ENCODE measurements at regions not wholly inside any gene's neighbourhood (a gene's known extent, or its start where the extent isn't known, plus 50 kb on each side); places are given as distances from the start of the nearest gene placed in this dataset.

- TF ChIP-seq, protein P1, sequence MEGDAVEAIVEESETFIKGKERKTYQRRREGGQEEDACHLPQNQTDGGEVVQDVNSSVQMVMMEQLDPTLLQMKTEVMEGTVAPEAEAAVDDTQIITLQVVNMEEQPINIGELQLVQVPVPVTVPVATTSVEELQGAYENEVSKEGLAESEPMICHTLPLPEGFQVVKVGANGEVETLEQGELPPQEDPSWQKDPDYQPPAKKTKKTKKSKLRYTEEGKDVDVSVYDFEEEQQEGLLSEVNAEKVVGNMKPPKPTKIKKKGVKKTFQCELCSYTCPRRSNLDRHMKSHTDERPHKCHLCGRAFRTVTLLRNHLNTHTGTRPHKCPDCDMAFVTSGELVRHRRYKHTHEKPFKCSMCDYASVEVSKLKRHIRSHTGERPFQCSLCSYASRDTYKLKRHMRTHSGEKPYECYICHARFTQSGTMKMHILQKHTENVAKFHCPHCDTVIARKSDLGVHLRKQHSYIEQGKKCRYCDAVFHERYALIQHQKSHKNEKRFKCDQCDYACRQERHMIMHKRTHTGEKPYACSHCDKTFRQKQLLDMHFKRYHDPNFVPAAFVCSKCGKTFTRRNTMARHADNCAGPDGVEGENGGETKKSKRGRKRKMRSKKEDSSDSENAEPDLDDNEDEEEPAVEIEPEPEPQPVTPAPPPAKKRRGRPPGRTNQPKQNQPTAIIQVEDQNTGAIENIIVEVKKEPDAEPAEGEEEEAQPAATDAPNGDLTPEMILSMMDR (IDR thresholded peaks at IDR 0.05) = no peak
Observed at GRCh38 chr2:129366263-129366662, 613.2 kb upstream of the RAB6C start.

DNA sequence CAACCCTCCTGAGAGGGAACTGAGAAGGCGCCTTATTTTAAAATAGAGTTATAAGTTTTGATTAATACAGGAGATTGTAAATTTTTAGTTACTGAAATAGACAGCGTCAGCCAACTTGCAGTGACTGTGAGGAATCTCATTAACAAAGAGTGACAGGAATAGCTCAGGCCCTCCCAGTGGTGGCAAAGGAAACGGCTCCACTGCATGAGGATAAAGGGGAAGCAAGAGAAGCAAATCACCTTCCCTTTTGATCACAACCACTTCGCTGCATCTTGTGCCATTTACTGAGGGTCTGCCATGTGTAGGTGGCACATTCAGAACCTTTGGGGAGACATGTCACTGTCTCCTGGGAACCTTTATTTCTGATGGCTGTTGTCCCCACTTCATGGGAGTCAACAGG lies 612.4 kb upstream of the RAB6C start:
- TF ChIP-seq, protein P1 (IDR thresholded peaks at IDR 0.05) = no peak
- POLR2A ChIA-PET = no interaction called here
- Histone ChIP-seq H3K27me3 (ENCODE audit: control insufficient read depth in 1 of 2, insufficient read depth in 2 of 2, low read length in 2 of 2) (no peaks in the 10 kb centered on the region), H3K36me3 (ENCODE audit: insufficient read depth, low read length) (no peaks in the 10 kb centered on the region), H3K27ac (ENCODE audit: low read depth in 1 of 2, low read length in 2 of 2) (no peak overlapping the region), H3K4me3 (ENCODE audit: low read length) (no peak overlapping the region), H3K4me1 (ENCODE audit: insufficient read depth, low read length) (no peaks in the 10 kb centered on the region), H3K9me3 (ENCODE audit: control insufficient read depth in 1 of 2, insufficient read depth in 1 of 2, low read length in 2 of 2) (peaks cover 0 to 7% of the 10 kb centered on the region in 2 experiments)
- no peaks in the 10 kb centered on the region for H3K9me3 Mint-ChIP-seq
- CTCF ChIA-PET = no interaction called here
- H3K27ac Mint-ChIP-seq = no peak overlapping the region
- H3K4me1 Mint-ChIP-seq (ENCODE audit: low read depth) = no peaks in the 10 kb centered on the region
- no peak for ATAC-seq (ENCODE audit: poor library complexity)
- no peaks in the 10 kb centered on the region for H3K36me3 Mint-ChIP-seq (ENCODE audit: low read depth)
- no peaks in the 10 kb centered on the region for H3K27me3 Mint-ChIP-seq
- intact Hi-C loops (cut with DNase I, micrococcal nuclease) = no loop called here
- DNase-seq = no peak
- no peak overlapping the region for H3K4me3 Mint-ChIP-seq

More at GRCh38 chr2:129366263-129366662, 613.2 kb upstream of the RAB6C start:
- H3K36me3 Mint-ChIP-seq (ENCODE audit: low read depth) = no peaks in the 10 kb centered on the region
- ChIA-PET CTCF (no interaction called here), POLR2A (no interaction called here)
- no peaks in the 10 kb centered on the region for H3K4me1 Mint-ChIP-seq (ENCODE audit: low read depth)
- no peak for ATAC-seq (ENCODE audit: poor library complexity)
- DNase-seq = no peak
- no peaks in the 10 kb centered on the region for H3K36me3 ChIP-seq (ENCODE audit: insufficient read depth, low read length)
- intact Hi-C loops (cut with DNase I, micrococcal nuclease) = no loop called here
- no peaks in the 10 kb centered on the region for H3K27me3 ChIP-seq (ENCODE audit: control insufficient read depth in 1 of 2, insufficient read depth in 2 of 2, low read length in 2 of 2)
- no peak overlapping the region for H3K4me3 ChIP-seq (ENCODE audit: low read length)
- H3K4me1 ChIP-seq (ENCODE audit: insufficient read depth, low read length) = no peaks in the 10 kb centered on the region
- no peaks in the 10 kb centered on the region for H3K9me3 Mint-ChIP-seq
- H3K9me3 ChIP-seq (ENCODE audit: control insufficient read depth in 1 of 2, insufficient read depth in 1 of 2, low read length in 2 of 2) = peaks cover 0 to 13% of the 10 kb centered on the region in 2 experiments
- H3K27ac Mint-ChIP-seq = no peak overlapping the region
- H3K4me3 Mint-ChIP-seq = no peak overlapping the region
- no peaks in the 10 kb centered on the region for H3K27me3 Mint-ChIP-seq
- no peak overlapping the region for H3K27ac ChIP-seq (ENCODE audit: low read depth in 1 of 2, low read length in 2 of 2)

DNA sequence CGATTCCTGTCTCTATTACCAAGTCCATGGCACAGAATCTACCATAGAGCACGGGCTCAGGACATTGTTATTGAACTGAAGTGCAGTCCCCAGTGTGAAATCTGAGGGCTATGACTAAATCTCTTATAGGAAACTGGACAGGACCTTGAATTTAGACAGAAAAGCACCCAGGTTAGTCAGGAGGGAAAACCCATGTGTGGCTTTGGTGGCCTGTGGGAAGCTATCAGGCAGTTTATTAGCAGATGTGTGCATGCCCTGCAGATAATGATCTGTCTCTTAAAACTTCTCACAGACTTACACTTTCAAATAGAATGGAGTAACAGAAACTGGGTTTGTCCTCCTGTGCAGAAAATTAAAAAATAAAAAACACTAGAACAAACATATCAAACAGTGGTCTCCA lies 610.0 kb upstream of the RAB6C start:
- H3K27me3 Mint-ChIP-seq = no peaks in the 10 kb centered on the region
- TF ChIP-seq, protein P1 (IDR thresholded peaks at IDR 0.05) = no peak
- no peak overlapping the region for H3K27ac ChIP-seq (ENCODE audit: low read depth in 1 of 2, low read length in 2 of 2)
- H3K36me3 Mint-ChIP-seq (ENCODE audit: low read depth) = no peaks in the 10 kb centered on the region
- ChIA-PET POLR2A (no interaction called here), CTCF (no interaction called here)
- H3K27me3 ChIP-seq (ENCODE audit: control insufficient read depth in 1 of 2, insufficient read depth in 2 of 2, low read length in 2 of 2) = no peaks in the 10 kb centered on the region
- peaks cover 0 to 8% of the 10 kb centered on the region in 2 experiments for H3K9me3 ChIP-seq (ENCODE audit: control insufficient read depth in 1 of 2, insufficient read depth in 1 of 2, low read length in 2 of 2)
- DNase-seq (no peak), ATAC-seq (ENCODE audit: poor library complexity) (no peak)
- H3K36me3 ChIP-seq (ENCODE audit: insufficient read depth, low read length) = no peaks in the 10 kb centered on the region
- H3K4me1 Mint-ChIP-seq (ENCODE audit: low read depth) = no peaks in the 10 kb centered on the region
- intact Hi-C loops (cut with DNase I, micrococcal nuclease) = no loop called here
- no peak overlapping the region for H3K4me3 ChIP-seq (ENCODE audit: low read length)
- H3K9me3 Mint-ChIP-seq = peaks cover under 1% of the 10 kb centered on the region
- no peak overlapping the region for H3K4me3 Mint-ChIP-seq
- H3K4me1 ChIP-seq (ENCODE audit: insufficient read depth, low read length) = no peaks in the 10 kb centered on the region
- no peak overlapping the region for H3K27ac Mint-ChIP-seq

Data from CD4-positive, alpha-beta T cell (primary cell).